Activated CD8-positive, alpha-beta T cell treated with anti-CD3 and anti-CD28 coated beads for 36 hours (primary cell): ENCODE measurements at regions not wholly inside any gene's neighbourhood (a gene's known extent, or its start where the extent isn't known, plus 50 kb on each side); places are given as distances from the start of the nearest gene placed in this dataset.
A peak's percentile ranks its signal among the peaks of the same experiment; 100 is the strongest.

Experiments
- ATAC-seq: fragments of 200-7000 bp; cut with Tn5 transposase; one replicate; pipeline ENCODE4 v1.10.0; 2021; ENCODE audit warnings: mild to moderate bottlenecking, moderate library complexity
- CTCF ChIA-PET: fragments of 350-600 bp; sonication (Branson Sonifier 250); formaldehyde crosslinking; loops from one replicate; lab custom pipeline; 2021; ENCODE audit warnings: antibody characterized with exemption; lab: Charles Lee
- POLR2A ChIA-PET: fragments of 350-600 bp; sonication (Branson Sonifier 250); formaldehyde crosslinking; loops from one replicate; lab custom pipeline; 2021; ENCODE audit warnings: antibody characterized with exemption; lab: Charles Lee
- DNase-seq: peaks from one replicate; pipeline ENCODE4 v3.0.0-alpha.2; 2020
- H3K27ac Mint-ChIP-seq: one replicate; pipeline ENCODE4 v1.8.0; 2021; ENCODE audit warnings: mild to moderate bottlenecking, mixed read lengths
- H3K27me3 Mint-ChIP-seq: one replicate; pipeline ENCODE4 v1.8.0; 2021; ENCODE audit warnings: mixed read lengths
- H3K36me3 Mint-ChIP-seq: one replicate; pipeline ENCODE4 v1.8.0; 2021; ENCODE audit warnings: low read depth, mixed read lengths
- H3K4me1 Mint-ChIP-seq: one replicate; pipeline ENCODE4 v1.8.0; 2021; ENCODE audit warnings: low read depth, mixed read lengths
- H3K4me3 Mint-ChIP-seq: one replicate; pipeline ENCODE4 v1.8.0; 2021; ENCODE audit warnings: mild to moderate bottlenecking, moderate library complexity, mixed read lengths
- H3K9me3 Mint-ChIP-seq: one replicate; pipeline ENCODE4 v1.8.0; 2021; ENCODE audit warnings: mixed read lengths
- intact Hi-C: fragments of 100-400 bp; cut with micrococcal nuclease; formaldehyde crosslinking; loops from one replicate; pipeline ENCODE4 v1.10.0; 2022
- TF ChIP-seq, protein P1 (sequence below): fragments of 200-600 bp; IDR thresholded peaks from one replicate; pipeline ENCODE4 v1.8.0; 2022; ENCODE audit warnings: antibody characterized with exemption, mild to moderate bottlenecking

DNA sequence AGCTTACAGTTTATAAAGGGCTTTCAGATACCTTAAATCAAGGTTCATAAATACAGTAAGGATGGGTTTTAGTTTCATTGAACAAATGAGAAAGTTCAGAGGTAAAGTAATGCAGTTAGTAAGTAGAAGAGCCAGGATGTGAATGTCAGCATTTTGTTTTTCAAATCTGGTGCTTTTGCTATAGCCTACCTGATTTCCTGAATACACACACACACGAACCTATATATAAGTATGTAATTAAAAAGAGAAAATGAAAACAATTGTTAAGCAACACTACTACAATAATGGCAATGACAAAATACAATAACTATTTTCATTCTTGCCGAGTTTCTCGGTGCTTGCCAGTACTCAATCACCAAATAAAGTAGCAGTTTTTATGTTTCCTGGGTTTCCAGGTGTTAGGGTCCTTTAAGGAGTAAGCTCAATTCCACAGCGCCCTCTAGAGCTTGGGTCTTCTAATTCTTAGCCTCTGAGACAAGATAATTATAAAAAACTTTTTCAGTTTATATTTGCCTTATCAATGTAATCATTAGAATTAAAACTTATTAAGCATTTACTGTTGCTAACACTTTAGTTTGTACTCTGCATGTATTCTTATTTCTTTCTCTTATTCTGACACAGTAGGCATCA lies 512.9 kb upstream of the ACVR2A start:
- peaks cover 2% of the 10 kb centered on the region for H3K9me3 Mint-ChIP-seq
- H3K4me3 Mint-ChIP-seq: no peak overlapping the region
- intact Hi-C loops: no loop called here
- ChIA-PET POLR2A (no interaction called here), CTCF (interaction anchor here (0.8 to 0.9 kb wide), 2 partner anchors 249 to 286 kb away, joined by 4 to 5 read pairs; no protein-coding TSS in a partner anchor)
- H3K27ac Mint-ChIP-seq: no peak overlapping the region
- H3K36me3 Mint-ChIP-seq: no peaks in the 10 kb centered on the region
- TF ChIP-seq, protein P1, sequence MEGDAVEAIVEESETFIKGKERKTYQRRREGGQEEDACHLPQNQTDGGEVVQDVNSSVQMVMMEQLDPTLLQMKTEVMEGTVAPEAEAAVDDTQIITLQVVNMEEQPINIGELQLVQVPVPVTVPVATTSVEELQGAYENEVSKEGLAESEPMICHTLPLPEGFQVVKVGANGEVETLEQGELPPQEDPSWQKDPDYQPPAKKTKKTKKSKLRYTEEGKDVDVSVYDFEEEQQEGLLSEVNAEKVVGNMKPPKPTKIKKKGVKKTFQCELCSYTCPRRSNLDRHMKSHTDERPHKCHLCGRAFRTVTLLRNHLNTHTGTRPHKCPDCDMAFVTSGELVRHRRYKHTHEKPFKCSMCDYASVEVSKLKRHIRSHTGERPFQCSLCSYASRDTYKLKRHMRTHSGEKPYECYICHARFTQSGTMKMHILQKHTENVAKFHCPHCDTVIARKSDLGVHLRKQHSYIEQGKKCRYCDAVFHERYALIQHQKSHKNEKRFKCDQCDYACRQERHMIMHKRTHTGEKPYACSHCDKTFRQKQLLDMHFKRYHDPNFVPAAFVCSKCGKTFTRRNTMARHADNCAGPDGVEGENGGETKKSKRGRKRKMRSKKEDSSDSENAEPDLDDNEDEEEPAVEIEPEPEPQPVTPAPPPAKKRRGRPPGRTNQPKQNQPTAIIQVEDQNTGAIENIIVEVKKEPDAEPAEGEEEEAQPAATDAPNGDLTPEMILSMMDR: peak; percentile 28
- ATAC-seq (no peak), DNase-seq (peak; percentile 50)
- peaks cover 5% of the 10 kb centered on the region for H3K4me1 Mint-ChIP-seq
- no peaks in the 10 kb centered on the region for H3K27me3 Mint-ChIP-seq

DNA sequence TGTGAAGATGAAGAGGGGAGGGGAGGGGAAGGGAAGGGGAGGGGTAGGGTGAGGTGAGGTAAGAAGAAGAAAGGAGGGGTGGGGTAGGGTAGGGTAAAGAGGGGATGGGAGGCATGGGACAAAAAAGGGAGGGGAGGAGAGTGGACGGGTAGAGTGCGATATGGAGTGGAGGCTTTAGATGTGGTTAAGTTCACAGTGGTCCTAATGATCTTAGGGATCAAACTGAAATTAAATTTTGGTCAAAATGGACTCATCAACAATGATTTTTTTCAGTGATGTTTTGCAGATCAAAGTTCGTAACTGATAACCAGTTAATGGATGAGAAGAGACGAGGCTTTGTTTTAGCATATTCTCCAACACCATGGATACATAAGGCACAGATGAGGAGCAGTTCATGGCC lies 513.9 kb upstream of the ACVR2A start:
- DNase-seq (no peak), ATAC-seq (no peak)
- TF ChIP-seq, protein P1: no peak
- no peaks in the 10 kb centered on the region for H3K36me3 Mint-ChIP-seq
- H3K4me1 Mint-ChIP-seq: peaks cover 6% of the 10 kb centered on the region
- no peak overlapping the region for H3K27ac Mint-ChIP-seq
- CTCF ChIA-PET: interaction anchor here (0.8 kb wide), 1 partner anchor 192 kb away, joined by 3 read pairs; no protein-coding TSS in a partner anchor
- peaks cover 2% of the 10 kb centered on the region for H3K9me3 Mint-ChIP-seq
- H3K4me3 Mint-ChIP-seq: no peak overlapping the region
- POLR2A ChIA-PET: no interaction called here
- no peaks in the 10 kb centered on the region for H3K27me3 Mint-ChIP-seq
- intact Hi-C loops: no loop called here

DNA sequence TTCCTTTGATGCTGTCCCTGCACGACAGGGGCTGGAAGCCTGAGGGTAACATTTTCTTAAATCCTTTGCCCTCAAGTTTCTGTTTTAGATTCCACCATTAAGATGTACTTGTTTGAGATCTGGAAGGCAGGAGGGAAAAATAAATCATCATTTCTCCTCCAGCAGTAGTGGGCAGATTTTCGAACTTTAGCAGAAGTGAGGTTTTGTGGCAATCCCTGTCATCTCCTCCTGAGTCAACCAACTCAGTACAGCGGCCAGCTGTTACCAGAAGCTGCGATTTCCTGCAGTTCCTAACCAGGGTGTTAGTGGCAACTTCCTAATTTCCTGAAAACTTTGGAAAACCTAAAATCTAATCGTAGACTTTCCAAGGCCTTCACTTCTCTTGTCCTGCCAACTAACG lies 517.2 kb upstream of the ACVR2A start:
- TF ChIP-seq, protein P1: no peak
- H3K27me3 Mint-ChIP-seq: no peaks in the 10 kb centered on the region
- H3K4me3 Mint-ChIP-seq: no peak overlapping the region
- peaks cover 6% of the 10 kb centered on the region for H3K4me1 Mint-ChIP-seq
- ChIA-PET POLR2A (no interaction called here), CTCF (no interaction called here)
- intact Hi-C loops: no loop called here
- no peaks in the 10 kb centered on the region for H3K36me3 Mint-ChIP-seq
- DNase-seq: no peak
- ATAC-seq: no peak
- H3K27ac Mint-ChIP-seq: no peak overlapping the region
- no peaks in the 10 kb centered on the region for H3K9me3 Mint-ChIP-seq

DNA sequence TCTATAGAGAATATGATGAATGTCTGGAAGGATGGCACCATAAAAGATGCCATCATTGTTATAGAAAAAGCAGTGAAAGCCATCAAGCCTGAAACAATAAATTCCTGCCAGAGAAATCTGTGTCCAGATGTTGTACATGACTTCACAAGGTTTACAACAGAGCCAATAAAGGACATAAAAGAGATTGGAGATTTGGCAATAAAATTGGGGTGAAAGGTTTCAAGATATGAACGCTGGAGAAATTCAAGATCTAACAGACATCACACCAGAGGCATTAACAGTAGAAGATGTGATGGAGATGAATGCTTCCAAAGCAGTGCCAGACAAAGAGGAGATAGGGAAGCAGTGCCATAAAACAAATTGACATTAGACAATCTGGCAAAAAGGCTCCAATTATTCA lies 518.8 kb upstream of the ACVR2A start:
- Mint-ChIP-seq H3K4me1 (peaks cover 6% of the 10 kb centered on the region), H3K9me3 (no peaks in the 10 kb centered on the region), H3K27me3 (no peaks in the 10 kb centered on the region), H3K36me3 (no peaks in the 10 kb centered on the region), H3K27ac (no peak overlapping the region), H3K4me3 (no peak overlapping the region)
- intact Hi-C loops: no loop called here
- DNase-seq: no peak
- POLR2A ChIA-PET: no interaction called here
- TF ChIP-seq, protein P1: no peak
- CTCF ChIA-PET: no interaction called here
- no peak for ATAC-seq

DNA sequence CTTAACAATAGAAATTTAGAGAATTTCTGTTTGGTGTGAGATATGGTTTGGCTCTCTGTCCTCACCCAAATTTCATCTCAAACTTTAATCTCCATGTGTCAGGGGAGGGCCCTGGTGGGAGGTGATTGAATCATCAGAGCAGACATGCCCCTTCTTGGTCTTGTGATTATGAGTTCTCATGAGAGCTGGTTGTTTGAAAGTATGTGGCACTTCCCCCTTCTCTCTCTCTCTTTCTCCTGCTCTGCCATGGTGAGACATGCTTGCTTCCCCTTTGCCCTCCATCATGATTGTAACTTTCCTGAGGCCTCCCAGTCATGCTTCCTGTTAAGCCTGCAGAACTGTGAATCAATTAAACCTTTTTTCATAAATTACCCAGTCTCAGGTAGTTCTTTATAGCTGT lies 524.7 kb upstream of the ACVR2A start:
- Mint-ChIP-seq H3K27ac (no peak overlapping the region), H3K4me1 (no peaks in the 10 kb centered on the region), H3K36me3 (no peaks in the 10 kb centered on the region), H3K4me3 (no peak overlapping the region), H3K9me3 (peaks cover 13% of the 10 kb centered on the region), H3K27me3 (no peaks in the 10 kb centered on the region)
- intact Hi-C loops: no loop called here
- ATAC-seq (no peak), DNase-seq (no peak)
- TF ChIP-seq, protein P1: no peak
- ChIA-PET CTCF (no interaction called here), POLR2A (no interaction called here)
